ENCODE measurements at regions not wholly inside any gene's neighbourhood (a gene's known extent, or its start where the extent isn't known, plus 50 kb on each side); places are given as distances from the start of the nearest gene placed in this dataset.

DNA sequence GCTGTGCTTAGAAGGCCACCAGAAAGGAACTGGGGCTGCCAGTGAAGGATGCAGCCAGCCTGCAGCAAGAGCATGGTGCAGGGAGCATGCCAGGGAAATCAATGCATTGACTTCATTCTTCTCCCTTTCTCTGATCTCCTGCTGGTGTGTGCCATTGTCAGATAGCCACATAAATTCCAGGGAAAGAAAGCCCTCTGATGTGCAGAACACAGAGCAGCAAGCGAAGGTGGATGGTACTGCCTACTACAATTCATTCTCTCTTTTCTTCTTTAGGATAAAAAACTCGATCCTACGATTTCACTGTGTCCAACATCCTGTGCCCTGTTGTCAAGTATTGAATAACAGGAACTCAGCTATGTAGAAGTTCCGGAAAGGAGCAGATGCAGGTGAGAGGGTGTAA is 446.7 kb upstream of the TMEM132C start:
- TF ChIP-seq, protein P1, sequence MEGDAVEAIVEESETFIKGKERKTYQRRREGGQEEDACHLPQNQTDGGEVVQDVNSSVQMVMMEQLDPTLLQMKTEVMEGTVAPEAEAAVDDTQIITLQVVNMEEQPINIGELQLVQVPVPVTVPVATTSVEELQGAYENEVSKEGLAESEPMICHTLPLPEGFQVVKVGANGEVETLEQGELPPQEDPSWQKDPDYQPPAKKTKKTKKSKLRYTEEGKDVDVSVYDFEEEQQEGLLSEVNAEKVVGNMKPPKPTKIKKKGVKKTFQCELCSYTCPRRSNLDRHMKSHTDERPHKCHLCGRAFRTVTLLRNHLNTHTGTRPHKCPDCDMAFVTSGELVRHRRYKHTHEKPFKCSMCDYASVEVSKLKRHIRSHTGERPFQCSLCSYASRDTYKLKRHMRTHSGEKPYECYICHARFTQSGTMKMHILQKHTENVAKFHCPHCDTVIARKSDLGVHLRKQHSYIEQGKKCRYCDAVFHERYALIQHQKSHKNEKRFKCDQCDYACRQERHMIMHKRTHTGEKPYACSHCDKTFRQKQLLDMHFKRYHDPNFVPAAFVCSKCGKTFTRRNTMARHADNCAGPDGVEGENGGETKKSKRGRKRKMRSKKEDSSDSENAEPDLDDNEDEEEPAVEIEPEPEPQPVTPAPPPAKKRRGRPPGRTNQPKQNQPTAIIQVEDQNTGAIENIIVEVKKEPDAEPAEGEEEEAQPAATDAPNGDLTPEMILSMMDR (IDR thresholded peaks at IDR 0.05): no peak
- TF ChIP-seq POLR2AphosphoS5 (IDR thresholded peaks at IDR 0.05) (no peak), POLR2A (IDR thresholded peaks at IDR 0.05; ENCODE audit: low read depth) (no peak), EP300 (IDR thresholded peaks at IDR 0.05) (no peak)
